H1 (cell line): ENCODE measurements at regions not wholly inside any gene's neighbourhood (a gene's known extent, or its start where the extent isn't known, plus 50 kb on each side); places are given as distances from the start of the nearest gene placed in this dataset.

Source experiments
- CTCF ChIA-PET: fragments of 300-600 bp; sonication (Branson Sonifier 250); formaldehyde crosslinking; loops from one replicate; lab custom pipeline; 2021; ENCODE audit not compliant: partially characterized antibody; lab: Charles Lee
- POLR2A ChIA-PET: fragments of 300-600 bp; sonication (Branson Sonifier 250); formaldehyde crosslinking; loops from one replicate; lab custom pipeline; 2021; ENCODE audit warnings: inconsistent platforms; ENCODE audit not compliant: partially characterized antibody; lab: Charles Lee
- DNase-seq, 2 experiments: peaks; one replicate each; pipeline versions ENCODE4 v3.0.0 to v3.0.0-alpha.2; 2010 to 2022; ENCODE audit warnings: low spot score in 2 of 2, low read depth in 1 of 2, mixed read lengths in 1 of 2
- FAIRE-seq: peaks from 2 replicates; lab custom pipeline; 2011; peaks lifted over from hg19 to GRCh38; lab: Jason Lieb, UNC
- H2AFZ ChIP-seq: 2 replicates; pipeline ENCODE4 v1.8.1; 2012; ENCODE audit warnings: low read length, inconsistent platforms
- H2AK5ac ChIP-seq: 2 replicates; pipeline ENCODE4 v1.6.1; 2013; ENCODE audit warnings: low read depth, low read length
- H2BK120ac ChIP-seq: replicated peaks from 2 replicates; pipeline ENCODE3; 2013; ENCODE audit warnings: low read depth, low read length, inconsistent platforms
- H2BK12ac ChIP-seq: 2 replicates; pipeline ENCODE4 v1.6.1; 2013; ENCODE audit warnings: low read depth, low read length
- H2BK15ac ChIP-seq: 2 replicates; pipeline ENCODE4 v1.6.1; 2013; ENCODE audit warnings: low read length
- H2BK20ac ChIP-seq: 2 replicates; pipeline ENCODE4 v1.6.1; 2013; ENCODE audit warnings: low read length
- H2BK5ac ChIP-seq: 2 replicates; pipeline ENCODE4 v1.6.1; 2013; ENCODE audit warnings: low read depth, low read length
- H3K14ac ChIP-seq: 2 replicates; pipeline ENCODE4 v1.6.1; 2013; ENCODE audit warnings: inconsistent platforms; ENCODE audit not compliant: insufficient read length
- H3K18ac ChIP-seq: 2 replicates; pipeline ENCODE4 v1.6.1; 2013; ENCODE audit warnings: low read length; ENCODE audit errors: extremely low read depth
- H3K23ac ChIP-seq: 2 replicates; pipeline ENCODE4 v1.6.1; 2013; ENCODE audit warnings: inconsistent platforms; ENCODE audit not compliant: insufficient read length
- H3K23me2 ChIP-seq: 2 replicates; pipeline ENCODE4 v1.6.1; 2013; ENCODE audit warnings: low read depth, low read length
- H3K27ac ChIP-seq: 2 replicates; pipeline ENCODE4 v1.6.1; 2011; ENCODE audit warnings: low read depth, low read length, inconsistent platforms
- H3K27me3 ChIP-seq, 4 experiments: replicated peaks in 1 of 4; 1 replicate in 1 of 4; 2 replicates in 3 of 4; pipeline versions ENCODE4 v1.6.1 to v1.8.1; 2011 to 2013; ENCODE audit warnings: low read length in 3 of 4, mild to moderate bottlenecking in 3 of 4, inconsistent platforms in 2 of 4, mixed read lengths in 2 of 4, moderate library complexity in 1 of 4; ENCODE audit not compliant: control insufficient read depth in 3 of 4, insufficient read depth in 3 of 4; ENCODE audit errors: extremely low read depth in 1 of 4
- H3K36me3 ChIP-seq, 4 experiments: 2 replicates each; pipeline versions ENCODE4 v1.6.1 to v1.8.1; 2011 to 2013; ENCODE audit warnings: mild to moderate bottlenecking in 4 of 4, low read length in 3 of 4, moderate library complexity in 2 of 4, control low read depth in 1 of 4, inconsistent platforms in 1 of 4; ENCODE audit not compliant: insufficient read depth in 4 of 4, control insufficient read depth in 2 of 4
- H3K4ac ChIP-seq: replicated peaks from 2 replicates; pipeline ENCODE3; 2013; ENCODE audit warnings: low read length, low read depth, mixed read lengths, inconsistent platforms; ENCODE audit not compliant: insufficient read length
- H3K4me1 ChIP-seq, 4 experiments: replicated peaks in 1 of 4; 1 replicate in 1 of 4; 2 replicates in 3 of 4; pipeline versions ENCODE4 v1.6.1 to v1.8.1; 2011 to 2013; ENCODE audit warnings: low read length in 3 of 4, inconsistent platforms in 2 of 4, mixed read lengths in 1 of 4; ENCODE audit not compliant: insufficient read depth in 4 of 4, control insufficient read depth in 3 of 4
- H3K4me2 ChIP-seq, 2 experiments: 2 replicates each; pipeline versions ENCODE4 v1.6.1 to v1.8.1; 2011 to 2013; ENCODE audit warnings: low read depth in 2 of 2, low read length in 2 of 2, control low read depth in 1 of 2, inconsistent platforms in 1 of 2, mild to moderate bottlenecking in 1 of 2; ENCODE audit not compliant: insufficient read depth in 1 of 2
- H3K4me3 ChIP-seq, 4 experiments: fragments of 200-600, 300-600 bp in 1 of 4; sonication (generic), shearing (Covaris generic), sonication (Bioruptor Twin) in 1 of 4; 2 replicates each; pipeline versions ENCODE4 v1.5.1 to v1.8.1; 2011 to 2016; ENCODE audit warnings: low read length in 4 of 4, low read depth in 3 of 4, control low read depth in 2 of 4, inconsistent platforms in 2 of 4, mild to moderate bottlenecking in 2 of 4, mixed read lengths in 1 of 4, moderate library complexity in 1 of 4; ENCODE audit not compliant: insufficient read depth in 2 of 4; ENCODE audit errors: extremely low read depth in 1 of 4
- H3K56ac ChIP-seq: replicated peaks from 2 replicates; pipeline ENCODE3; 2013; ENCODE audit warnings: low read depth, mild to moderate bottlenecking, mixed read lengths, low read length, inconsistent platforms; ENCODE audit not compliant: insufficient read length
- H3K79me1 ChIP-seq: 2 replicates; pipeline ENCODE4 v1.6.1; 2013; ENCODE audit warnings: low read depth, low read length, control low read depth
- H3K79me2 ChIP-seq, 2 experiments: 2 replicates each; pipeline versions ENCODE4 v1.6.1 to v1.8.1; 2012 to 2013; ENCODE audit warnings: low read length in 2 of 2, mild to moderate bottlenecking in 2 of 2, inconsistent platforms in 1 of 2; ENCODE audit not compliant: insufficient read depth in 2 of 2, control insufficient read depth in 1 of 2
- H3K9ac ChIP-seq, 4 experiments: replicated peaks in 1 of 4; 1 replicate in 1 of 4; 2 replicates in 3 of 4; pipeline versions ENCODE4 v1.6.1 to v1.8.1; 2011 to 2013; ENCODE audit warnings: low read depth in 3 of 4, low read length in 3 of 4, control low read depth in 2 of 4, mild to moderate bottlenecking in 2 of 4, moderate library complexity in 2 of 4, inconsistent platforms in 1 of 4; ENCODE audit errors: extremely low read depth in 1 of 4
- H3K9me3 ChIP-seq, 2 experiments: 2 replicates each; pipeline versions ENCODE4 v1.6.1 to v1.8.1; 2012 to 2013; ENCODE audit warnings: mild to moderate bottlenecking in 2 of 2, moderate library complexity in 2 of 2, control low read depth in 1 of 2, inconsistent platforms in 1 of 2, low read depth in 1 of 2, low read length in 1 of 2, mixed read lengths in 1 of 2; ENCODE audit not compliant: insufficient read depth in 2 of 2
- H4K20me1 ChIP-seq, 2 experiments: replicated peaks in 1 of 2; 2 replicates each; pipeline versions ENCODE3 to v1.8.1; 2011 to 2013; ENCODE audit warnings: inconsistent platforms in 2 of 2, low read length in 2 of 2, mild to moderate bottlenecking in 1 of 2; ENCODE audit not compliant: insufficient read depth in 2 of 2, control insufficient read depth in 1 of 2
- H4K5ac ChIP-seq: 2 replicates; pipeline ENCODE4 v1.6.1; 2013; ENCODE audit warnings: low read length, low read depth, mixed read lengths, inconsistent platforms; ENCODE audit not compliant: insufficient read length
- H4K8ac ChIP-seq: 2 replicates; pipeline ENCODE4 v1.8.0; 2013; ENCODE audit warnings: mild to moderate bottlenecking, moderate library complexity, low read length, inconsistent platforms; ENCODE audit not compliant: insufficient read depth; ENCODE audit errors: extremely low read depth
- H4K91ac ChIP-seq: replicated peaks from 2 replicates; pipeline ENCODE3; 2013; ENCODE audit warnings: low read length, mixed read lengths, inconsistent platforms; ENCODE audit not compliant: insufficient read length
- CBX8 ChIP-seq: fragments of 300-800, 300-1000 bp; sonication (generic); IDR thresholded peaks from 2 replicates; pipeline ENCODE4 v1.7.1; 2016; ENCODE audit warnings: low read depth, low read length, borderline replicate concordance
- CTCF ChIP-seq, 3 experiments: IDR thresholded peaks; 1 replicate in 2 of 3; 2 replicates in 1 of 3; pipeline versions ENCODE4 v1.5.1 to v1.6.1; 2011; ENCODE audit warnings: low read length in 3 of 3, mild to moderate bottlenecking in 3 of 3, inconsistent platforms in 2 of 3, low read depth in 1 of 3, moderate library complexity in 1 of 3; ENCODE audit not compliant: insufficient read depth in 1 of 3; ENCODE audit errors: control extremely low read depth in 1 of 3
- GTF2F1 ChIP-seq: IDR thresholded peaks from 2 replicates; pipeline ENCODE4 v1.6.1; 2012; ENCODE audit warnings: low read depth, low read length, improper control_type of control experiment, borderline replicate concordance
- HDAC2 ChIP-seq, 2 experiments: fragments of 300-600 bp in 1 of 2; sonication (generic) in 1 of 2; IDR thresholded peaks; 2 replicates each; pipeline ENCODE4 v1.6.1; 2011 to 2012; ENCODE audit warnings: low read depth in 2 of 2, low read length in 2 of 2, mild to moderate bottlenecking in 2 of 2, moderate library complexity in 2 of 2, borderline replicate concordance in 1 of 2, inconsistent platforms in 1 of 2
- KDM1A ChIP-seq: fragments of 200-600, 300-600 bp; sonication (generic); IDR thresholded peaks from 2 replicates; pipeline ENCODE4 v1.7.1; 2016; ENCODE audit warnings: mild to moderate bottlenecking, low read length, borderline replicate concordance
- MAX ChIP-seq: IDR thresholded peaks from 2 replicates; pipeline ENCODE4 v1.6.1; 2012; ENCODE audit warnings: inconsistent platforms
- SP2 ChIP-seq: IDR thresholded peaks from 2 replicates; pipeline ENCODE4 v1.6.1; 2012; ENCODE audit warnings: mild to moderate bottlenecking, low read length, inconsistent platforms
- WGBS, 2 experiments: shearing (Covaris generic) in 1 of 2; methylation state at CpG; one replicate each; pipeline versions ENCODE4 v1.1.6 to v1.1.7; 2013 to 2015; ENCODE audit warnings: low lambda C conversion rate in 2 of 2, mixed read lengths in 2 of 2, inconsistent platforms in 1 of 2, low coverage in 1 of 2, missing lambda C conversion rate in 1 of 2; ENCODE audit not compliant: insufficient replicate concordance in 2 of 2, insufficient coverage in 1 of 2, insufficient read length in 1 of 2; ENCODE audit errors: extremely low coverage in 1 of 2, missing lambda C conversion rate in 1 of 2; 5-methylcytosine and 5-hydroxymethylcytosine counted together

GRCh38 chr7:155921086-155921803, 109.0 kb upstream of the SHH start:
- H3K9ac ChIP-seq, result no peak overlapping the region
- H2AFZ ChIP-seq, result no peak overlapping the region
- TF ChIP-seq CTCF (IDR thresholded peaks at IDR 0.05; ENCODE audit: control extremely low read depth in 1 of 3, insufficient read depth in 1 of 3, low read depth in 1 of 3, low read length in 3 of 3) (no peak), MAX (no peak), HDAC2 (IDR thresholded peaks at IDR 0.05; ENCODE audit: borderline replicate concordance in 1 of 2, low read depth in 2 of 2, low read length in 2 of 2) (no peak), GTF2F1 (no peak), CBX8 (no peak), SP2 (no peak), KDM1A (no peak)

More at GRCh38 chr7:155921086-155921803, 109.0 kb upstream of the SHH start:
- Histone ChIP-seq H2BK15ac (no peak overlapping the region), H3K9me3 (no peaks in the 10 kb centered on the region), H3K56ac (no peak overlapping the region), H3K36me3 (no peaks in the 10 kb centered on the region), H3K79me1 (peaks cover 3% of the 10 kb centered on the region; the same call in 1 of the 2 replicates), H4K8ac (peak overlapping the region; percentile 40; the same call in 1 of the 2 replicates), H3K4ac (no peak overlapping the region), H4K20me1 (peaks cover 0 to 5% of the 10 kb centered on the region in 2 experiments), H3K4me3 (no peak overlapping the region), H3K18ac (peak overlapping the region; percentile 13; the same call in 1 of the 2 replicates), H2BK120ac (no peak overlapping the region), H2BK20ac (no peak overlapping the region), H3K4me2 (no peak overlapping the region), H3K23me2 (peaks cover 6% of the 10 kb centered on the region; the same call in 1 of the 2 replicates), H2BK5ac (no peak overlapping the region; the same call in 1 of the 2 replicates), H3K27ac (no peak overlapping the region), H3K4me1 (peaks cover 0 to 9% (median 6%) of the 10 kb centered on the region in 4 experiments; a peak in 4 of 7 replicates), H2BK12ac (no peak overlapping the region), H3K14ac (no peak overlapping the region), H3K27me3 (no peaks in the 10 kb centered on the region), H4K91ac (peak overlapping the region; percentile 72), H3K79me2 (no peaks in the 10 kb centered on the region), H4K5ac (no peak overlapping the region), H3K23ac (no peak overlapping the region), H2AK5ac (no peak overlapping the region)
- ChIA-PET CTCF (no interaction called here), POLR2A (no interaction called here)
- FAIRE-seq, result no peak
- 95% methylated on average over 12 of the region's 12 CpGs; no CpG with 5 or more reads in 1 of the 2 experiments for WGBS, 2 experiments
- DNase-seq, result no peak
